H1 (cell line): ENCODE measurements at regions not wholly inside any gene's neighbourhood (a gene's known extent, or its start where the extent isn't known, plus 50 kb on each side); places are given as distances from the start of the nearest gene placed in this dataset.

Experiments
- CTCF ChIA-PET: fragments of 300-600 bp; sonication (Branson Sonifier 250); formaldehyde crosslinking; loops from one replicate; lab custom pipeline; 2021; ENCODE audit not compliant: partially characterized antibody; lab: Charles Lee
- POLR2A ChIA-PET: fragments of 300-600 bp; sonication (Branson Sonifier 250); formaldehyde crosslinking; loops from one replicate; lab custom pipeline; 2021; ENCODE audit warnings: inconsistent platforms; ENCODE audit not compliant: partially characterized antibody; lab: Charles Lee
- DNase-seq, 2 experiments: peaks; one replicate each; pipeline versions ENCODE4 v3.0.0 to v3.0.0-alpha.2; 2010 to 2022; ENCODE audit warnings: low spot score in 2 of 2, low read depth in 1 of 2, mixed read lengths in 1 of 2
- FAIRE-seq: peaks from 2 replicates; lab custom pipeline; 2011; peaks lifted over from hg19 to GRCh38; lab: Jason Lieb, UNC
- H2AFZ ChIP-seq: 2 replicates; pipeline ENCODE4 v1.8.1; 2012; ENCODE audit warnings: low read length, inconsistent platforms
- H2AK5ac ChIP-seq: 2 replicates; pipeline ENCODE4 v1.6.1; 2013; ENCODE audit warnings: low read depth, low read length
- H2BK120ac ChIP-seq: replicated peaks from 2 replicates; pipeline ENCODE3; 2013; ENCODE audit warnings: low read depth, low read length, inconsistent platforms
- H2BK12ac ChIP-seq: 2 replicates; pipeline ENCODE4 v1.6.1; 2013; ENCODE audit warnings: low read depth, low read length
- H2BK15ac ChIP-seq: 2 replicates; pipeline ENCODE4 v1.6.1; 2013; ENCODE audit warnings: low read length
- H2BK20ac ChIP-seq: 2 replicates; pipeline ENCODE4 v1.6.1; 2013; ENCODE audit warnings: low read length
- H2BK5ac ChIP-seq: 2 replicates; pipeline ENCODE4 v1.6.1; 2013; ENCODE audit warnings: low read depth, low read length
- H3K14ac ChIP-seq: 2 replicates; pipeline ENCODE4 v1.6.1; 2013; ENCODE audit warnings: inconsistent platforms; ENCODE audit not compliant: insufficient read length
- H3K18ac ChIP-seq: 2 replicates; pipeline ENCODE4 v1.6.1; 2013; ENCODE audit warnings: low read length; ENCODE audit errors: extremely low read depth
- H3K23ac ChIP-seq: 2 replicates; pipeline ENCODE4 v1.6.1; 2013; ENCODE audit warnings: inconsistent platforms; ENCODE audit not compliant: insufficient read length
- H3K23me2 ChIP-seq: 2 replicates; pipeline ENCODE4 v1.6.1; 2013; ENCODE audit warnings: low read depth, low read length
- H3K27ac ChIP-seq: 2 replicates; pipeline ENCODE4 v1.6.1; 2011; ENCODE audit warnings: low read depth, low read length, inconsistent platforms
- H3K27me3 ChIP-seq, 4 experiments: replicated peaks in 1 of 4; 1 replicate in 1 of 4; 2 replicates in 3 of 4; pipeline versions ENCODE4 v1.6.1 to v1.8.1; 2011 to 2013; ENCODE audit warnings: low read length in 3 of 4, mild to moderate bottlenecking in 3 of 4, inconsistent platforms in 2 of 4, mixed read lengths in 2 of 4, moderate library complexity in 1 of 4; ENCODE audit not compliant: control insufficient read depth in 3 of 4, insufficient read depth in 3 of 4; ENCODE audit errors: extremely low read depth in 1 of 4
- H3K36me3 ChIP-seq, 4 experiments: 2 replicates each; pipeline versions ENCODE4 v1.6.1 to v1.8.1; 2011 to 2013; ENCODE audit warnings: mild to moderate bottlenecking in 4 of 4, low read length in 3 of 4, moderate library complexity in 2 of 4, control low read depth in 1 of 4, inconsistent platforms in 1 of 4; ENCODE audit not compliant: insufficient read depth in 4 of 4, control insufficient read depth in 2 of 4
- H3K4ac ChIP-seq: replicated peaks from 2 replicates; pipeline ENCODE3; 2013; ENCODE audit warnings: low read length, low read depth, mixed read lengths, inconsistent platforms; ENCODE audit not compliant: insufficient read length
- H3K4me1 ChIP-seq, 4 experiments: replicated peaks in 1 of 4; 1 replicate in 1 of 4; 2 replicates in 3 of 4; pipeline versions ENCODE4 v1.6.1 to v1.8.1; 2011 to 2013; ENCODE audit warnings: low read length in 3 of 4, inconsistent platforms in 2 of 4, mixed read lengths in 1 of 4; ENCODE audit not compliant: insufficient read depth in 4 of 4, control insufficient read depth in 3 of 4
- H3K4me2 ChIP-seq, 2 experiments: 2 replicates each; pipeline versions ENCODE4 v1.6.1 to v1.8.1; 2011 to 2013; ENCODE audit warnings: low read depth in 2 of 2, low read length in 2 of 2, control low read depth in 1 of 2, inconsistent platforms in 1 of 2, mild to moderate bottlenecking in 1 of 2; ENCODE audit not compliant: insufficient read depth in 1 of 2
- H3K4me3 ChIP-seq, 4 experiments: fragments of 200-600, 300-600 bp in 1 of 4; sonication (generic), shearing (Covaris generic), sonication (Bioruptor Twin) in 1 of 4; 2 replicates each; pipeline versions ENCODE4 v1.5.1 to v1.8.1; 2011 to 2016; ENCODE audit warnings: low read length in 4 of 4, low read depth in 3 of 4, control low read depth in 2 of 4, inconsistent platforms in 2 of 4, mild to moderate bottlenecking in 2 of 4, mixed read lengths in 1 of 4, moderate library complexity in 1 of 4; ENCODE audit not compliant: insufficient read depth in 2 of 4; ENCODE audit errors: extremely low read depth in 1 of 4
- H3K56ac ChIP-seq: replicated peaks from 2 replicates; pipeline ENCODE3; 2013; ENCODE audit warnings: low read depth, mild to moderate bottlenecking, mixed read lengths, low read length, inconsistent platforms; ENCODE audit not compliant: insufficient read length
- H3K79me1 ChIP-seq: 2 replicates; pipeline ENCODE4 v1.6.1; 2013; ENCODE audit warnings: low read depth, low read length, control low read depth
- H3K79me2 ChIP-seq, 2 experiments: 2 replicates each; pipeline versions ENCODE4 v1.6.1 to v1.8.1; 2012 to 2013; ENCODE audit warnings: low read length in 2 of 2, mild to moderate bottlenecking in 2 of 2, inconsistent platforms in 1 of 2; ENCODE audit not compliant: insufficient read depth in 2 of 2, control insufficient read depth in 1 of 2
- H3K9ac ChIP-seq, 4 experiments: replicated peaks in 1 of 4; 1 replicate in 1 of 4; 2 replicates in 3 of 4; pipeline versions ENCODE4 v1.6.1 to v1.8.1; 2011 to 2013; ENCODE audit warnings: low read depth in 3 of 4, low read length in 3 of 4, control low read depth in 2 of 4, mild to moderate bottlenecking in 2 of 4, moderate library complexity in 2 of 4, inconsistent platforms in 1 of 4; ENCODE audit errors: extremely low read depth in 1 of 4
- H3K9me3 ChIP-seq, 2 experiments: 2 replicates each; pipeline versions ENCODE4 v1.6.1 to v1.8.1; 2012 to 2013; ENCODE audit warnings: mild to moderate bottlenecking in 2 of 2, moderate library complexity in 2 of 2, control low read depth in 1 of 2, inconsistent platforms in 1 of 2, low read depth in 1 of 2, low read length in 1 of 2, mixed read lengths in 1 of 2; ENCODE audit not compliant: insufficient read depth in 2 of 2
- H4K20me1 ChIP-seq, 2 experiments: replicated peaks in 1 of 2; 2 replicates each; pipeline versions ENCODE3 to v1.8.1; 2011 to 2013; ENCODE audit warnings: inconsistent platforms in 2 of 2, low read length in 2 of 2, mild to moderate bottlenecking in 1 of 2; ENCODE audit not compliant: insufficient read depth in 2 of 2, control insufficient read depth in 1 of 2
- H4K5ac ChIP-seq: 2 replicates; pipeline ENCODE4 v1.6.1; 2013; ENCODE audit warnings: low read length, low read depth, mixed read lengths, inconsistent platforms; ENCODE audit not compliant: insufficient read length
- H4K8ac ChIP-seq: 2 replicates; pipeline ENCODE4 v1.8.0; 2013; ENCODE audit warnings: mild to moderate bottlenecking, moderate library complexity, low read length, inconsistent platforms; ENCODE audit not compliant: insufficient read depth; ENCODE audit errors: extremely low read depth
- H4K91ac ChIP-seq: replicated peaks from 2 replicates; pipeline ENCODE3; 2013; ENCODE audit warnings: low read length, mixed read lengths, inconsistent platforms; ENCODE audit not compliant: insufficient read length
- KDM5A ChIP-seq: fragments of 200-600 bp; IDR thresholded peaks from 2 replicates; pipeline ENCODE4 v1.7.1; 2012; ENCODE audit warnings: mild to moderate bottlenecking, low read length, inconsistent platforms, mixed read lengths
- NANOG ChIP-seq: IDR thresholded peaks from 2 replicates; pipeline ENCODE4 v1.6.1; 2011; ENCODE audit warnings: low read length, low read depth, mild to moderate bottlenecking, inconsistent platforms; ENCODE audit not compliant: insufficient read depth, poor library complexity, severe bottlenecking
- SUZ12 ChIP-seq: fragments of 200-600 bp; sonication (generic); IDR thresholded peaks from 2 replicates; pipeline ENCODE4 v1.6.1; 2012; ENCODE audit warnings: mild to moderate bottlenecking, inconsistent platforms, low read length, moderate library complexity, mixed read lengths
- WGBS, 2 experiments: shearing (Covaris generic) in 1 of 2; methylation state at CpG; one replicate each; pipeline versions ENCODE4 v1.1.6 to v1.1.7; 2013 to 2015; ENCODE audit warnings: low lambda C conversion rate in 2 of 2, mixed read lengths in 2 of 2, inconsistent platforms in 1 of 2, low coverage in 1 of 2, missing lambda C conversion rate in 1 of 2; ENCODE audit not compliant: insufficient replicate concordance in 2 of 2, insufficient coverage in 1 of 2, insufficient read length in 1 of 2; ENCODE audit errors: extremely low coverage in 1 of 2, missing lambda C conversion rate in 1 of 2; 5-methylcytosine and 5-hydroxymethylcytosine counted together
- TF ChIP-seq, protein P1 (sequence below): IDR thresholded peaks from 2 replicates; pipeline ENCODE4 v1.6.1; 2012; ENCODE audit warnings: inconsistent platforms

DNA sequence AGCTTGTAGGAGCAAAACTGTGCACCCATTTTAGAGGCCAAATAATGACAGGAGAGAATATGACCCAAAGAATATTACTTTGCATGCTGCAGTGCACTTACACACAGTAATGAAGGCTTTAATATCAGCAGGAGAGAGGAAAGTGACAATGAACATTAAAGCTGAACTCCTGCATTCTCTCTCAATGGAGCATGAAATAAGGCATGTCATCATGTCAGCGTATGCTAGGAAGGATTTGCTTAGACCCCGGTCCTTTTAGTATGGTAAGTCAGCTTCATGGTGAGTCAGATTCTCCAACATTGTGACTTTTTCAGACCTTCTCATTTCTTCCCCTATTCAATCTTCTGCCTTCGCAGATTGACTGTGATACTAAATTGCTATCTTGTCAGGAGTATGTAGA, 210.7 kb upstream of the TMPRSS15 start:
- CTCF ChIA-PET: no interaction called here
- H3K79me2 ChIP-seq: no peaks in the 10 kb centered on the region
- H3K4me3 ChIP-seq: no peak overlapping the region
- 95% methylated on average over 3 of the region's 3 CpGs; no CpG with 5 or more reads in 1 of the 2 experiments for WGBS, 2 experiments
- no peak overlapping the region for H3K23ac ChIP-seq
- no peak overlapping the region for H3K18ac ChIP-seq
- no peak overlapping the region for H3K56ac ChIP-seq
- no peaks in the 10 kb centered on the region for H3K36me3 ChIP-seq
- no peak overlapping the region for H4K5ac ChIP-seq
- H2BK120ac ChIP-seq: no peak overlapping the region
- DNase-seq: no peak
- no peak overlapping the region for H4K8ac ChIP-seq
- no peak overlapping the region for H2AK5ac ChIP-seq
- H4K20me1 ChIP-seq: no peaks in the 10 kb centered on the region
- H2BK15ac ChIP-seq: no peak overlapping the region
- H3K4me1 ChIP-seq: no peaks in the 10 kb centered on the region
- no peak overlapping the region for H3K9ac ChIP-seq
- H2BK20ac ChIP-seq: no peak overlapping the region
- H3K4me2 ChIP-seq: no peak overlapping the region
- H3K79me1 ChIP-seq: no peaks in the 10 kb centered on the region
- H2BK5ac ChIP-seq: no peak overlapping the region
- H3K14ac ChIP-seq: no peak overlapping the region
- no peak for FAIRE-seq
- no peak overlapping the region for H2BK12ac ChIP-seq
- H3K9me3 ChIP-seq: no peaks in the 10 kb centered on the region
- no peaks in the 10 kb centered on the region for H3K23me2 ChIP-seq
- no peak overlapping the region for H4K91ac ChIP-seq
- no peak overlapping the region for H3K27ac ChIP-seq
- H3K4ac ChIP-seq: no peak overlapping the region
- no peak overlapping the region for H2AFZ ChIP-seq
- POLR2A ChIA-PET: no interaction called here
- H3K27me3 ChIP-seq: no peaks in the 10 kb centered on the region
- no peak for TF ChIP-seq KDM5A
- TF ChIP-seq SUZ12: no peak
- TF ChIP-seq, protein P1, sequence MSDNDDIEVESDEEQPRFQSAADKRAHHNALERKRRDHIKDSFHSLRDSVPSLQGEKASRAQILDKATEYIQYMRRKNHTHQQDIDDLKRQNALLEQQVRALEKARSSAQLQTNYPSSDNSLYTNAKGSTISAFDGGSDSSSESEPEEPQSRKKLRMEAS: no peak
- TF ChIP-seq NANOG: no peak
